ENCODE measurements at regions not wholly inside any gene's neighbourhood (a gene's known extent, or its start where the extent isn't known, plus 50 kb on each side); places are given as distances from the start of the nearest gene placed in this dataset.

DNA sequence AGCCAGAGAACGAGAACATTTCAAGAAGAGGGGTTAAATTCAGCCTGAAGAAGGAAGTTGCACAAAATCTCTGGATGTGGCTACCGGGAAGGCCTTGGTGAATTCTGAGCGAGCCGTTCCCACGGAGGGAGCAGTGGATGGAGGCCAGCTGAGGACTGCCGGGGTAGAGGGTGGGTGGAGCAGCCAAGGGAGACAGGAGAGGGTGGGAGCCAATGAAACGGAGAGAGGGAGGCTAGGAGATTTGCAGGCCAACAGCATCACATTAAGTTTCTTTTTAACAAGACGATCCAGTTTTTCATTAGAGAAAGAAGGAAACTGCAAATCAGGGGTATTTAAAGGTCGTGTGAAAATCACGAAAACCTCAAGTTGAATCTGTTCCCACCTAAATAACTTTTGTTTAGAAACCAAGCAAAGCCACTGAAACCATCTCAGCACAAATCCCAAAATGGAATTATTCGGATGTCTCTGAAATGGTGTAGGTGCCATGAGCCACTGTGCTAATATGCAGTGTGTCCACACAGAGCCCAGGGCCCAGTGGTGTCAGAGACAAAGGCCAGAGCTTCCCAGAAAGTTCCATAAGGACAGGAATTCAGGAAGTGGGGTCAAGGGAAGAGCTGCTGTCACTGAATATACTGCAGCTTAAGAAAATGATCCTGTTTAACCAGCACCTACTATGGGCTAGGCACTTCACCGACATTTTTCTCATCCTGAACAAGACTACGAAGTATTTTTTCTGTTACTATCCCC lies 59.7 kb upstream of the SLC35C1 start:
- TF ChIP-seq EP300 (IDR thresholded peaks at IDR 0.05) (no peak), POLR2AphosphoS5 (IDR thresholded peaks at IDR 0.05) (no peak)
- TF ChIP-seq, protein P1, sequence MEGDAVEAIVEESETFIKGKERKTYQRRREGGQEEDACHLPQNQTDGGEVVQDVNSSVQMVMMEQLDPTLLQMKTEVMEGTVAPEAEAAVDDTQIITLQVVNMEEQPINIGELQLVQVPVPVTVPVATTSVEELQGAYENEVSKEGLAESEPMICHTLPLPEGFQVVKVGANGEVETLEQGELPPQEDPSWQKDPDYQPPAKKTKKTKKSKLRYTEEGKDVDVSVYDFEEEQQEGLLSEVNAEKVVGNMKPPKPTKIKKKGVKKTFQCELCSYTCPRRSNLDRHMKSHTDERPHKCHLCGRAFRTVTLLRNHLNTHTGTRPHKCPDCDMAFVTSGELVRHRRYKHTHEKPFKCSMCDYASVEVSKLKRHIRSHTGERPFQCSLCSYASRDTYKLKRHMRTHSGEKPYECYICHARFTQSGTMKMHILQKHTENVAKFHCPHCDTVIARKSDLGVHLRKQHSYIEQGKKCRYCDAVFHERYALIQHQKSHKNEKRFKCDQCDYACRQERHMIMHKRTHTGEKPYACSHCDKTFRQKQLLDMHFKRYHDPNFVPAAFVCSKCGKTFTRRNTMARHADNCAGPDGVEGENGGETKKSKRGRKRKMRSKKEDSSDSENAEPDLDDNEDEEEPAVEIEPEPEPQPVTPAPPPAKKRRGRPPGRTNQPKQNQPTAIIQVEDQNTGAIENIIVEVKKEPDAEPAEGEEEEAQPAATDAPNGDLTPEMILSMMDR (IDR thresholded peaks at IDR 0.05), result no peak
